Gastroesophageal sphincter (tissue), 4 donors: ENCODE measurements at regions not wholly inside any gene's neighbourhood (a gene's known extent, or its start where the extent isn't known, plus 50 kb on each side); places are given as distances from the start of the nearest gene placed in this dataset.

Experiments
- ATAC-seq: fragments of 150-250 bp; one replicate; pipeline ENCODE4 v1.9.1; 2016; ENCODE audit warnings: mild to moderate bottlenecking, moderate library complexity
- H3K27ac ChIP-seq, 4 donors: fragments of 200-600 bp; sonication (generic) in 3 of 4; 1 replicate in 3 of 4; 2 replicates in 1 of 4; pipeline ENCODE4 v1.5.1; 2016 to 2019
- H3K27me3 ChIP-seq: fragments of 200-600 bp; sonication (generic); one replicate; pipeline ENCODE4 v1.5.1; 2019
- H3K36me3 ChIP-seq, 2 donors: fragments of 200-600 bp; sonication (generic); one replicate each; pipeline ENCODE4 v1.5.1; 2019; ENCODE audit warnings: control low read depth in 1 of 2
- H3K4me1 ChIP-seq, 3 donors: fragments of 200-600 bp; sonication (generic); 1 replicate in 2 of 3; 2 replicates in 1 of 3; pipeline ENCODE4 v1.5.1; 2016 to 2019; ENCODE audit warnings: control low read depth in 2 of 3
- H3K4me3 ChIP-seq, 2 donors: fragments of 200-600 bp; sonication (generic); one replicate each; pipeline ENCODE4 v1.5.1; 2019; ENCODE audit warnings: mild to moderate bottlenecking in 1 of 2, moderate library complexity in 1 of 2
- H3K9me3 ChIP-seq, 3 donors: fragments of 200-600 bp; sonication (generic); one replicate each; pipeline ENCODE4 v1.5.1; 2017 to 2019; ENCODE audit warnings: control low read depth in 2 of 3
- EP300 ChIP-seq: sonication (generic); formaldehyde crosslinking; IDR thresholded peaks from one replicate; pipeline ENCODE4 v1.6.1; 2017; ENCODE audit warnings: antibody characterized with exemption, mild to moderate bottlenecking
- POLR2A ChIP-seq, 2 donors: fragments of 450-650 bp; IDR thresholded peaks; one replicate each; pipeline ENCODE4 v1.6.1; 2017; ENCODE audit warnings: antibody characterized with exemption in 2 of 2, mild to moderate bottlenecking in 2 of 2, moderate library complexity in 1 of 2
- POLR2AphosphoS5 ChIP-seq: sonication (generic); formaldehyde crosslinking; IDR thresholded peaks from one replicate; pipeline ENCODE4 v1.6.1; 2017; ENCODE audit warnings: antibody characterized with exemption
- WGBS, 2 donors: methylation state at CpG; one replicate each; pipeline ENCODE4 v1.1.5; 2018; ENCODE audit warnings: low coverage in 1 of 2; 5-methylcytosine and 5-hydroxymethylcytosine counted together
- TF ChIP-seq, protein P1 (sequence below), 4 experiments: fragments of 200-600 bp in 2 of 4; fragments of 450-650 bp in 2 of 4; sonication (generic) in 1 of 4; IDR thresholded peaks; one replicate each; pipeline ENCODE4 v1.5.1; 2017 to 2019; ENCODE audit warnings: antibody characterized with exemption in 4 of 4, mild to moderate bottlenecking in 2 of 4, moderate library complexity in 2 of 4

DNA sequence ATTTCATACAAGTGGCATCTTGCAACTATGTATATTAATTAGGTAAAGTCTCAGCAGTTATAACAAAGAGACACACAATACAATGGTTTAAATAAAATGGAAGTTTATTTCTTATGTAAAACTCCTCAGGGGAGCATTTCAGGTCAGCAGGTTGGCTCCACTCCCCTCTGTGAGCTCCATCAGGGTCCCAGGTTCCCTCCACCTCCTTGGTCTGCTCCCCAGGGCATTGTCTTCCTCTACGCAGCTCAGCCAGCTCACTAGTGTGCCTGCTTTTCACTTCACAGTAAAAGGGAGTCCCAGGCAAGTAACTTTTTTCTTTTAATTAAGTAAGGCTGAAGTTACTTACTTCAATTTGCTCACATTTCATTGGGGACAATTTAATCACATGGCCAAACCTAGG, 135.3 kb upstream of the FNDC3A start:
- 83 to 100% methylated on average over 1 of the region's 1 CpG for WGBS, 2 donors
- Histone ChIP-seq H3K4me3 (no peak overlapping the region), H3K9me3 (no peaks in the 10 kb centered on the region), H3K27me3 (no peaks in the 10 kb centered on the region), H3K4me1 (no peaks in the 10 kb centered on the region), H3K27ac (no peak overlapping the region), H3K36me3 (no peaks in the 10 kb centered on the region)
- TF ChIP-seq POLR2AphosphoS5: no peak
- TF ChIP-seq EP300: no peak
- TF ChIP-seq POLR2A (IDR thresholded peaks at IDR 0.05): no peak
- TF ChIP-seq, protein P1, sequence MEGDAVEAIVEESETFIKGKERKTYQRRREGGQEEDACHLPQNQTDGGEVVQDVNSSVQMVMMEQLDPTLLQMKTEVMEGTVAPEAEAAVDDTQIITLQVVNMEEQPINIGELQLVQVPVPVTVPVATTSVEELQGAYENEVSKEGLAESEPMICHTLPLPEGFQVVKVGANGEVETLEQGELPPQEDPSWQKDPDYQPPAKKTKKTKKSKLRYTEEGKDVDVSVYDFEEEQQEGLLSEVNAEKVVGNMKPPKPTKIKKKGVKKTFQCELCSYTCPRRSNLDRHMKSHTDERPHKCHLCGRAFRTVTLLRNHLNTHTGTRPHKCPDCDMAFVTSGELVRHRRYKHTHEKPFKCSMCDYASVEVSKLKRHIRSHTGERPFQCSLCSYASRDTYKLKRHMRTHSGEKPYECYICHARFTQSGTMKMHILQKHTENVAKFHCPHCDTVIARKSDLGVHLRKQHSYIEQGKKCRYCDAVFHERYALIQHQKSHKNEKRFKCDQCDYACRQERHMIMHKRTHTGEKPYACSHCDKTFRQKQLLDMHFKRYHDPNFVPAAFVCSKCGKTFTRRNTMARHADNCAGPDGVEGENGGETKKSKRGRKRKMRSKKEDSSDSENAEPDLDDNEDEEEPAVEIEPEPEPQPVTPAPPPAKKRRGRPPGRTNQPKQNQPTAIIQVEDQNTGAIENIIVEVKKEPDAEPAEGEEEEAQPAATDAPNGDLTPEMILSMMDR (IDR thresholded peaks at IDR 0.05): no peak
- ATAC-seq: no peak

DNA sequence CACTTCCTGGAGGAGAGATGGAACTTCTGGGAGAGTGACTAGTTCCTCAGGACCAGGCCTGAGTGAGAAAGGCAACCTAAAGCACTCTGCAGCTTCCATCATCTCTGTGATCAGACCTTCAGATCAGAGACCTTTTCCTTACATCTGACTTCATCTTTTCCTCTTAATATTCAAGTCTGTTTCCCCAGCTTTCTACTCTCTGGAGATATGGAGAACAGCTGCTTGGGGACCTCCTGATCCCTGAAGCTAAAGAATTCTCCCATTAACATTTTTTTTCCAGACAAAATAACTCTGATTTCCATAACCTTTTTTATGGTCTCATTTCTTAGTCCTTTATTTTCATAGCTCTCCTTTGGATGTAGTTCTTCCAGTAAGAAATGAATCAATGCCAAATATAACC, 133.4 kb upstream of the FNDC3A start:
- Histone ChIP-seq H3K9me3 (no peaks in the 10 kb centered on the region), H3K27ac (no peak overlapping the region), H3K36me3 (no peaks in the 10 kb centered on the region), H3K4me3 (no peak overlapping the region), H3K4me1 (no peaks in the 10 kb centered on the region), H3K27me3 (no peaks in the 10 kb centered on the region)
- ATAC-seq: no peak
- TF ChIP-seq POLR2AphosphoS5 (no peak), POLR2A (IDR thresholded peaks at IDR 0.05) (no peak), EP300 (no peak)
- TF ChIP-seq, protein P1 (IDR thresholded peaks at IDR 0.05): no peak

DNA sequence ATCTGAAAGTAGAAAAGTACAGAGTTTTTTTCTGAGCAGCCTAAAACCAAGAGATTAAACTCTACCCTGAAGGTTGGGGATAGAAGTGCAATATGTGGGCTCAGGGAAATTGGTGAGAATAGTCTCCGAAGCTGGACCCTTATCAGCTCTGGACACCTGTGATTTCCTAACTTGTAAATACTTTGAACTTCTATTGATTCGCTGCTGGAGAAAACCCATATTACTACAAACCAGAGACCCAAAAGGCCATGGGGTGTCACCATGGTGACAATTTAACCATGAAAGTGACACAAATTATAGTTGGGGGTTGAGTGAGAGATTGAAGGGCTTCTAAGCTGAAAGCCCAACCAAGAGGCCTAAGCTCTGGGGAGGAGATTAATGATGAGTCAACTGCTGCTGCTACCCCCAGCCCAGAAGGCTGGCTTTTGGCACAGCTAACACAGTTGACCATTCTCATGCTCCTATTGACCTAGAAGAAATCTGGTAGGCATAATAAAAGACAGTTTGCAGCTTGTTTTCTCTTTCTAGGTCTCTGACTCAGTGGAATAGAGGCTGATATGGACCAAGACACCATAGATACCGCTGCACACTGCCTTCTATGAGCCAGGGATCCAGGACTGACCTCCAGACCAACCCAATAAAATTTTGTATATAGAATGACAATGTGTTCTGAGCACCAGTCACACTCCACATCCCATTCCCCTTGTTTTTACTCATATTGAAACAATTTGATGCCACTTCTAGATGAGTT, 131.9 kb upstream of the FNDC3A start:
- ATAC-seq: no peak
- TF ChIP-seq POLR2AphosphoS5: no peak
- TF ChIP-seq, protein P1 (IDR thresholded peaks at IDR 0.05): no peak
- no peak for TF ChIP-seq POLR2A (IDR thresholded peaks at IDR 0.05)
- no peak for TF ChIP-seq EP300
- no peak overlapping the region for H3K4me3 ChIP-seq
- no peaks in the 10 kb centered on the region for H3K9me3 ChIP-seq
- no peaks in the 10 kb centered on the region for H3K27me3 ChIP-seq
- no peaks in the 10 kb centered on the region for H3K4me1 ChIP-seq
- WGBS, 2 donors: 75 to 90% methylated on average over 2 to 3 of the region's 3 CpGs
- H3K27ac ChIP-seq: no peak overlapping the region
- no peaks in the 10 kb centered on the region for H3K36me3 ChIP-seq

DNA sequence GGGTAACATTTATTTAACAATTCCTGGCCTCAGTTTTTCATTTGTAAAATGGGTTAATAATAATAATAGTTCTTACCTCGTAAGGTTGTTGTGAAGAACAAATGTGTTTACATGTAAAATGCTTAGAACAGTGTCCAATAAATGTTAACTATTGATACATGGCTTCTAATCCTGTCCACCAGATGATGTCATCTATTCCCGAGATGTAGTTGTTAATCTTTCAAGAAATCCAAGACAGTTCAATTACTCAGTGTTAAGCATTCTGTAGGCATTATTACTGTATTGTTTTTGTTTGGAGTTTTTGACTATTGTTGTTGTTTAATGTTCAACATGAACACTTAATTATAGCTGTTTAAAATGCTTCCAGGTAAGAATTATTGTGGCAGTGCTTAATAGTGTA, 131.0 kb upstream of the FNDC3A start:
- H3K9me3 ChIP-seq: no peaks in the 10 kb centered on the region
- TF ChIP-seq POLR2A (IDR thresholded peaks at IDR 0.05) (no peak), POLR2AphosphoS5 (no peak), EP300 (no peak)
- TF ChIP-seq, protein P1 (IDR thresholded peaks at IDR 0.05): no peak
- H3K4me3 ChIP-seq: no peak overlapping the region
- WGBS, 2 donors: 87 to 91% methylated on average over 2 of the region's 2 CpGs
- H3K4me1 ChIP-seq: no peaks in the 10 kb centered on the region
- H3K36me3 ChIP-seq: no peaks in the 10 kb centered on the region
- H3K27ac ChIP-seq: no peak overlapping the region
- ATAC-seq: no peak
- H3K27me3 ChIP-seq: no peaks in the 10 kb centered on the region

DNA sequence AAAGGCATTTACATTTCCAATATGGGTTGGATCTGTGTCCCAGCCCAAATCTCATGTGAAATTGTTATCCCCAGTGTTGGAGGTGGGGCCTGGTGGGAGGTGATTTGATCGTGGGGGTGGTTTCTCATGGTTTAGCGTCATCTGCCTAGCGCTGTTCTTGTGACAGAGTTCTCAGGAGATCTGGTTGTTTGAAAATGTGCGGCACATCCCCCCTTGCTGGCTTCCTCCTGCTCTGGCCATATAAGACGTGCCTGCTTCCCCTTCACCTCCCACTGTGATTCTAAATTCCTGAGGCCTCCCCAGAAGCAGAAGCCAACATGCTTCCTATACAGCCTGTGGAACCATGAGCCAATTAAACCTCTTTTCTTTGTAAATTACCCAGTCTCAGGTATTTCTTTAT, 126.2 kb upstream of the FNDC3A start:
- no peak for ATAC-seq
- Histone ChIP-seq H3K4me1 (no peaks in the 10 kb centered on the region), H3K36me3 (no peaks in the 10 kb centered on the region), H3K9me3 (no peaks in the 10 kb centered on the region), H3K27ac (no peak overlapping the region), H3K4me3 (no peak overlapping the region), H3K27me3 (no peaks in the 10 kb centered on the region)
- WGBS, 2 donors: 53 to 79% methylated on average over 3 to 5 of the region's 5 CpGs
- TF ChIP-seq POLR2A (IDR thresholded peaks at IDR 0.05) (no peak), POLR2AphosphoS5 (no peak), EP300 (no peak)
- TF ChIP-seq, protein P1 (IDR thresholded peaks at IDR 0.05): no peak
